Mesendoderm (in vitro differentiated cells): ENCODE measurements at regions not wholly inside any gene's neighbourhood (a gene's known extent, or its start where the extent isn't known, plus 50 kb on each side); places are given as distances from the start of the nearest gene placed in this dataset.
A peak's percentile ranks its signal among the peaks of the same experiment; 100 is the strongest.

Source experiments
- DNase-seq: peaks from one replicate; pipeline ENCODE4 v3.0.0; 2013
- H2AK5ac ChIP-seq: 2 replicates; pipeline ENCODE4 v1.6.1; 2013; ENCODE audit warnings: low read length, inconsistent platforms
- H2BK120ac ChIP-seq: 2 replicates; pipeline ENCODE4 v1.6.1; 2013; ENCODE audit warnings: low read depth, mild to moderate bottlenecking, low read length, moderate library complexity, mixed read lengths
- H2BK15ac ChIP-seq: replicated peaks from 2 replicates; pipeline ENCODE4 v1.6.1; 2013; ENCODE audit warnings: low read depth, mild to moderate bottlenecking, moderate library complexity
- H2BK5ac ChIP-seq: 2 replicates; pipeline ENCODE4 v1.6.1; 2013; ENCODE audit warnings: low read length, inconsistent platforms
- H3K18ac ChIP-seq: 2 replicates; pipeline ENCODE4 v1.6.1; 2013; ENCODE audit warnings: mild to moderate bottlenecking, low read length, mixed read lengths
- H3K23ac ChIP-seq: one replicate; pipeline ENCODE4 v1.6.1; 2013; ENCODE audit warnings: low read length
- H3K27ac ChIP-seq: 2 replicates; pipeline ENCODE4 v1.5.1; 2013; ENCODE audit warnings: low read depth, mild to moderate bottlenecking, inconsistent platforms, low read length, moderate library complexity
- H3K27me3 ChIP-seq: 2 replicates; pipeline ENCODE4 v1.6.1; 2013; ENCODE audit warnings: low read length, control low read depth, mild to moderate bottlenecking, inconsistent platforms; ENCODE audit not compliant: insufficient read depth, poor library complexity
- H3K36me3 ChIP-seq: 2 replicates; pipeline ENCODE4 v1.6.1; 2013; ENCODE audit warnings: low read length, inconsistent platforms; ENCODE audit not compliant: control insufficient read depth, insufficient read depth
- H3K4ac ChIP-seq: one replicate; pipeline ENCODE4 v1.6.1; 2013; ENCODE audit warnings: low read depth, mild to moderate bottlenecking, low read length, moderate library complexity
- H3K4me1 ChIP-seq: 2 replicates; pipeline ENCODE4 v1.6.1; 2013; ENCODE audit warnings: low read depth, low read length, inconsistent platforms; ENCODE audit not compliant: control insufficient read depth
- H3K4me2 ChIP-seq: 2 replicates; pipeline ENCODE4 v1.6.1; 2013; ENCODE audit warnings: low read length
- H3K4me3 ChIP-seq: 2 replicates; pipeline ENCODE4 v1.5.1; 2013; ENCODE audit warnings: mild to moderate bottlenecking, low read length
- H3K56ac ChIP-seq: one replicate; pipeline ENCODE4 v1.6.1; 2013; ENCODE audit warnings: low read length
- H3K79me1 ChIP-seq: 2 replicates; pipeline ENCODE4 v1.6.1; 2013; ENCODE audit warnings: low read length, inconsistent platforms
- H3K79me2 ChIP-seq: 2 replicates; pipeline ENCODE4 v1.6.1; 2013; ENCODE audit warnings: mild to moderate bottlenecking, low read length; ENCODE audit not compliant: control insufficient read depth, insufficient read depth
- H3K9ac ChIP-seq: 2 replicates; pipeline ENCODE4 v1.6.1; 2013; ENCODE audit warnings: low read length, inconsistent platforms
- H4K5ac ChIP-seq: one replicate; pipeline ENCODE4 v1.6.1; 2013; ENCODE audit warnings: low read length
- H4K8ac ChIP-seq: one replicate; pipeline ENCODE4 v1.6.1; 2013; ENCODE audit warnings: low read depth, mild to moderate bottlenecking, control low read depth, low read length, moderate library complexity
- WGBS: extraction: QIAGEN DNeasy Blood & Tissue Kit; methylation state at CpG from one replicate; pipeline ENCODE4 v1.1.7; 2013; ENCODE audit warnings: low lambda C conversion rate, missing lambda C conversion rate; ENCODE audit not compliant: insufficient coverage; ENCODE audit errors: extremely low coverage; 5-methylcytosine and 5-hydroxymethylcytosine counted together

DNA sequence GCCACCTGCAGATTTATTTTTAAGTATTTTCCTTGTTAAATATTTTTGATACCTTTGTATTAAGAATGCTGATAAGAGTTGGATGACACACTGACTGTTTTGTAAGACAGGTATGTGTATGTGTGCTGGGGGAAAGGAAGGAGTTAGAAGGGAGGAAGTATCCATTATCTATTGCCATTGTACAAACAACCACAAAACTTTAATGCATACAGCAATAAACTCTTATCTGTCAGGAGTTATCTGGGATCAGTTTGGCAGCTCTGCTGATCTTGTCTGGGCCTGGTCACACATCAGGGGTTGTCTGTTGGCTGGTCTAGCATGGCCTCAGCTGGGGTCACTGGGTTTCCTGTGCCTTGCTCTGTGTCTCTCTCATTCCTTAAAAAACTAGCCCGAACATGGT, 423.9 kb upstream of the USP24 start:
- no peak overlapping the region for H3K9ac ChIP-seq
- no peak overlapping the region for H2BK15ac ChIP-seq
- H3K27me3 ChIP-seq, result no peaks in the 10 kb centered on the region
- WGBS, result no CpG with 5 or more reads among the region's 1 CpG
- H3K4me3 ChIP-seq, result no peak overlapping the region
- H3K79me2 ChIP-seq, result no peaks in the 10 kb centered on the region
- no peak overlapping the region for H3K18ac ChIP-seq
- H3K4me1 ChIP-seq, result no peaks in the 10 kb centered on the region
- peak overlapping the region; percentile 23 for H3K27ac ChIP-seq
- no peak overlapping the region for H2AK5ac ChIP-seq
- H3K23ac ChIP-seq, result no peak overlapping the region
- no peak overlapping the region for H2BK120ac ChIP-seq
- no peak overlapping the region for H2BK5ac ChIP-seq
- no peaks in the 10 kb centered on the region for H3K79me1 ChIP-seq
- H4K8ac ChIP-seq, result no peak overlapping the region
- no peak overlapping the region for H4K5ac ChIP-seq
- peak; percentile 7 for DNase-seq
- H3K4ac ChIP-seq, result no peak overlapping the region
- H3K4me2 ChIP-seq, result no peak overlapping the region
- H3K56ac ChIP-seq, result no peak overlapping the region
- no peaks in the 10 kb centered on the region for H3K36me3 ChIP-seq

DNA sequence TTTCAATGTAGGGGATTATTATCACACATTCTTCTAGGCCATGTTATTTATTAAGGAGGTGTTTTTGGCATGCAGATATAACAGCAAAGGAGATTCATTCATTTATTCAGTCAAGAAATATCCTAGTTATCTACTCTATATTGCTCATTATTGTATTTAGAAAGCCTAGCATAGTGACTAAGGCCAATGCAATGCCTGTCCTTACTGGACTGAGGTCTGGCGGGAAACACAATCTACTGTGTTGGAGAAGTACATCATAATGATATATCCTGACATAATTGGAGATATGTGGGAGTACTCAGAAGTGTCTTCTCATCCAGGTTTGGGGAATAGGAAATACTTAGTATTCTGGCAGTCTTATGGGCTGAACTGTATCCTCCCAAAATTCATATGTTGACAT, 421.5 kb upstream of the USP24 start:
- H2BK120ac ChIP-seq, result no peak overlapping the region
- no peak overlapping the region for H3K4ac ChIP-seq
- no peak overlapping the region for H2BK15ac ChIP-seq
- no peak overlapping the region for H2BK5ac ChIP-seq
- no peaks in the 10 kb centered on the region for H3K36me3 ChIP-seq
- no peak for DNase-seq
- WGBS, result no CpG with 5 or more reads among the region's 1 CpG
- H4K5ac ChIP-seq, result no peak overlapping the region
- H3K9ac ChIP-seq, result no peak overlapping the region
- no peak overlapping the region for H3K27ac ChIP-seq
- no peaks in the 10 kb centered on the region for H3K79me1 ChIP-seq
- H3K56ac ChIP-seq, result no peak overlapping the region
- no peaks in the 10 kb centered on the region for H3K27me3 ChIP-seq
- H4K8ac ChIP-seq, result no peak overlapping the region
- no peaks in the 10 kb centered on the region for H3K79me2 ChIP-seq
- no peak overlapping the region for H3K4me2 ChIP-seq
- H3K4me1 ChIP-seq, result peaks cover 2% of the 10 kb centered on the region
- no peak overlapping the region for H3K18ac ChIP-seq
- H3K4me3 ChIP-seq, result no peak overlapping the region
- H3K23ac ChIP-seq, result no peak overlapping the region
- no peak overlapping the region for H2AK5ac ChIP-seq

DNA sequence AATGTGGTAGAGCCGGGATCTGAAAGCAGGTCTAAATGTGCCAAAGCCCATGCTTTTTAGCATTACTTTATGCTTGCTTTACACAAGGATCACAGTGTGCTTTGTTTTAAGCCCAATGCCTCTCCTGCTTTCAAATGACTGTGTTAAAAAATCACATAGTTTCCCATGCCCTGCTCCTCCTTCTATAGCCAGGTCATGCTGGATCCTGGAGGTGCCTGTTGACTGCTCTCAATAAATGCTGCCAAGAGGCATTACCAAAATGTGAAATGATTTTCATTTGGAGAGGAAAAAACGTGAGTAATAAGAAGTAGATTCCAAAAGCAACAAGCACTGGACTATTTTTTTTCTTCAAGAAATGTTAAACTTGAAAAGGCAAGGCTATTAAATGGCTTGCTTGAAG, 420.7 kb upstream of the USP24 start:
- Histone ChIP-seq H2BK120ac (no peak overlapping the region), H3K18ac (no peak overlapping the region), H3K4me1 (peaks cover 2% of the 10 kb centered on the region), H3K4me2 (no peak overlapping the region), H3K4ac (no peak overlapping the region), H3K9ac (no peak overlapping the region), H2BK15ac (no peak overlapping the region), H3K27me3 (no peaks in the 10 kb centered on the region), H3K4me3 (no peak overlapping the region), H3K27ac (no peak overlapping the region), H3K79me1 (no peaks in the 10 kb centered on the region), H4K8ac (no peak overlapping the region), H3K36me3 (no peaks in the 10 kb centered on the region), H2AK5ac (no peak overlapping the region), H3K23ac (no peak overlapping the region), H3K79me2 (no peaks in the 10 kb centered on the region), H3K56ac (no peak overlapping the region), H4K5ac (no peak overlapping the region), H2BK5ac (no peak overlapping the region)
- no peak for DNase-seq
- no CpG with 5 or more reads among the region's 2 CpGs for WGBS

DNA sequence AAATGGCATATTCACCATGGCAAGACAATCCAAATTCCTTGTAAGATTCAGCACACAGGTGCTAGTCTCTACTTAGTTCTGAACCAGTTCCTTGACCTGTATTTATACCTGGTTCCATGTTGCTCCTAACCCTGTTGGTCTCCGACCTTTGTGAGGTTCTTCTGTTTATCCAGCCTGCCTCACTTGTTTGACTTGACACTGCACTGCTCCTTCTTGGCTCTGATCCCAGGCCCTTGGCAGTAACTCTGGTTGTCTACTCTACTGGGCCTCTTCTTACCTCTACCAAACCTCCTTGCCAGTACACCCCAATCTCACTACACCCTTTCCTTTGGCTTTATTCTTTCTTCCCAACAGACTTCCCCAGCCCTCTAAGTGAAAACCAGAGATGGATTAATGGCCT, 419.4 kb upstream of the USP24 start:
- H3K79me1 ChIP-seq, result no peaks in the 10 kb centered on the region
- no peak overlapping the region for H3K4me2 ChIP-seq
- no peaks in the 10 kb centered on the region for H3K36me3 ChIP-seq
- H3K18ac ChIP-seq, result no peak overlapping the region
- no peak overlapping the region for H3K4ac ChIP-seq
- H2BK15ac ChIP-seq, result no peak overlapping the region
- H4K8ac ChIP-seq, result no peak overlapping the region
- no peak overlapping the region for H3K9ac ChIP-seq
- no peak overlapping the region for H2BK5ac ChIP-seq
- H3K4me1 ChIP-seq, result peaks cover 2% of the 10 kb centered on the region
- no peak overlapping the region for H3K27ac ChIP-seq
- H3K79me2 ChIP-seq, result no peaks in the 10 kb centered on the region
- H2BK120ac ChIP-seq, result no peak overlapping the region
- no CpG with 5 or more reads among the region's 1 CpG for WGBS
- no peak overlapping the region for H2AK5ac ChIP-seq
- H3K27me3 ChIP-seq, result no peaks in the 10 kb centered on the region
- no peak overlapping the region for H3K23ac ChIP-seq
- H3K56ac ChIP-seq, result no peak overlapping the region
- no peak overlapping the region for H3K4me3 ChIP-seq
- H4K5ac ChIP-seq, result no peak overlapping the region
- no peak for DNase-seq

DNA sequence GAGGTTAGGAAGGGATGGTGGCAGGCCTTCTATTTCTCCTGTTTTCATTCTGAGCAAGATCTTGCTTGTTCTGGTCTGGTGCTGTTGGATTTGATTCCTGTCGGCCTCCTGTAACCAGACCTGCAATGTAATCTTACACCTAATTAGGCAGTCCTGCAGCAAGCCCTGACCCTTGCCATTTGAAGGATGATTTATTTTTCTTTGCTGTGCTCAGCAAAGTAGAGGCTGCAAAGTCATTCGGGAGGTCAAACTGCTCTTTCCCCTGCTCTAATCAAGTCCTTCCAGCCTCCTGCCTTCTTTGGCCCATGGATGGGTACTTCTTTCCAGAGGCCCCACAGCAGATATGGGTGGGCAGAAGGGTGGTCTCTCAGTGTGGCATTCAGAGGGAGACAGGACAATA, 417.7 kb upstream of the USP24 start:
- H3K4me1 ChIP-seq, result peaks cover 2% of the 10 kb centered on the region
- H2BK15ac ChIP-seq, result no peak overlapping the region
- no peak overlapping the region for H2AK5ac ChIP-seq
- H3K36me3 ChIP-seq, result no peaks in the 10 kb centered on the region
- no peak overlapping the region for H4K8ac ChIP-seq
- DNase-seq, result peak; percentile 56
- no peak overlapping the region for H2BK5ac ChIP-seq
- no peak overlapping the region for H3K9ac ChIP-seq
- no peak overlapping the region for H3K23ac ChIP-seq
- H3K79me1 ChIP-seq, result no peaks in the 10 kb centered on the region
- H3K4me3 ChIP-seq, result no peak overlapping the region
- H3K27me3 ChIP-seq, result no peaks in the 10 kb centered on the region
- no CpG with 5 or more reads among the region's 2 CpGs for WGBS
- H3K27ac ChIP-seq, result peak overlapping the region; percentile 8
- no peak overlapping the region for H3K56ac ChIP-seq
- H3K18ac ChIP-seq, result no peak overlapping the region
- no peak overlapping the region for H2BK120ac ChIP-seq
- H3K4ac ChIP-seq, result no peak overlapping the region
- no peak overlapping the region for H3K4me2 ChIP-seq
- no peaks in the 10 kb centered on the region for H3K79me2 ChIP-seq
- H4K5ac ChIP-seq, result no peak overlapping the region

DNA sequence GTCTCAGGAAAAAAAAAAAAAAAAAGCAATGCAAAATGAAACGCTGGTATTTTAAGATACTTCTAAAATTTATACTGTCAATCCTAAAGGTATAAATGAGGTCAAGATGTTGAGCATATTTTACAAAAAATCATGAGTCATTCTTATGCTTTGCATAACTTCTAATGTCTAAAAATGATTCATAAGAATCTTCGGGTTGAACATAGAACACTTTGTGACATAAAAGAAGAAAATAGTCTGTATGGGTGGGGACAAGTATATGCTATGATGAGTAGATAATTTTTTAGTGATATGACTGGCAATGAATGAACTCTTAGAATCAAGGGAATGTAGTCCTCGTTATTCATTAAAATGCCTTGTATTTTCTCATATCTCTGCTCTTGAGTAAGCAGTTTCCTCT, 416.9 kb upstream of the USP24 start:
- H3K27me3 ChIP-seq, result no peaks in the 10 kb centered on the region
- H4K8ac ChIP-seq, result no peak overlapping the region
- H3K4ac ChIP-seq, result no peak overlapping the region
- no peak overlapping the region for H3K23ac ChIP-seq
- no peak for DNase-seq
- H3K56ac ChIP-seq, result no peak overlapping the region
- H2AK5ac ChIP-seq, result no peak overlapping the region
- no peak overlapping the region for H3K27ac ChIP-seq
- no CpG with 5 or more reads among the region's 3 CpGs for WGBS
- no peak overlapping the region for H3K4me2 ChIP-seq
- H4K5ac ChIP-seq, result no peak overlapping the region
- no peak overlapping the region for H2BK15ac ChIP-seq
- no peaks in the 10 kb centered on the region for H3K79me1 ChIP-seq
- peaks cover 2% of the 10 kb centered on the region for H3K4me1 ChIP-seq
- no peak overlapping the region for H2BK120ac ChIP-seq
- no peak overlapping the region for H2BK5ac ChIP-seq
- no peak overlapping the region for H3K9ac ChIP-seq
- no peaks in the 10 kb centered on the region for H3K79me2 ChIP-seq
- no peak overlapping the region for H3K18ac ChIP-seq
- no peaks in the 10 kb centered on the region for H3K36me3 ChIP-seq
- no peak overlapping the region for H3K4me3 ChIP-seq
